PFSK-1 (cell line): ENCODE measurements at regions not wholly inside any gene's neighbourhood (a gene's known extent, or its start where the extent isn't known, plus 50 kb on each side); places are given as distances from the start of the nearest gene placed in this dataset.

Experiments used
- FOXP2 ChIP-seq: optimal IDR thresholded peaks from 2 replicates; pipeline ENCODE3; 2011; ENCODE audit warnings: borderline replicate concordance, control low read depth, inconsistent platforms; ENCODE audit not compliant: insufficient read depth; ENCODE audit errors: extremely low read length, extremely low read depth
- POLR2AphosphoS5 ChIP-seq: IDR thresholded peaks from 2 replicates; pipeline ENCODE4 v1.6.1; 2012; ENCODE audit warnings: low read depth, mild to moderate bottlenecking, control low read depth, low read length, moderate library complexity
- SIN3A ChIP-seq: IDR thresholded peaks from 2 replicates; pipeline ENCODE4 v1.6.1; 2012; ENCODE audit warnings: mild to moderate bottlenecking, low read length, moderate library complexity, borderline replicate concordance; ENCODE audit not compliant: insufficient read depth
- TAF1 ChIP-seq: IDR thresholded peaks from 2 replicates; pipeline ENCODE4 v1.6.1; 2012; ENCODE audit warnings: low read length, control low read depth, borderline replicate concordance; ENCODE audit not compliant: insufficient read depth
- TF ChIP-seq, protein P1 (sequence below), 2 experiments: IDR thresholded peaks; 2 replicates each; pipeline versions ENCODE4 v1.6.1 to v1.8.0; 2011 to 2012; ENCODE audit warnings: low read depth in 2 of 2, low read length in 2 of 2, control low read depth in 1 of 2, inconsistent platforms in 1 of 2, mild to moderate bottlenecking in 1 of 2, moderate library complexity in 1 of 2; ENCODE audit not compliant: insufficient read depth in 1 of 2

DNA sequence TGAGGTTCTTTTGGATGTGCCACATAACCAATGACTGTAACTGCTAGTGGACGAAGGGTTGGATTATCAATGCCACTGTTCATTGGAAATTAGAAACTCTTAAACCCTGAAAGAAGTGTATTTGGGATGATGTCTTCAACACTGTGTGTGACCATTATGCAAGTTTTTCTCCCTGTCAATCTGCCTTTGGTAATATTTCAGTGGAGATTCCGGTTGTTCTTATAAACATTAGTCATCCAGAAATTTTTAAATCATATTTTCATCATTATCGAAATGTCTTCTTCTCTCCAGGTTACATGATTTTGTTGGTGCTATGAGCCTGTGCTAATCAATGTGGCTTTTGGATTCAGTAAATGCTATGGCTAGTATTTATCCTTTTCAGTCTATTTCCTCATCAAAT is 61.7 kb upstream of the KLF6 start:
- TF ChIP-seq, protein P1, sequence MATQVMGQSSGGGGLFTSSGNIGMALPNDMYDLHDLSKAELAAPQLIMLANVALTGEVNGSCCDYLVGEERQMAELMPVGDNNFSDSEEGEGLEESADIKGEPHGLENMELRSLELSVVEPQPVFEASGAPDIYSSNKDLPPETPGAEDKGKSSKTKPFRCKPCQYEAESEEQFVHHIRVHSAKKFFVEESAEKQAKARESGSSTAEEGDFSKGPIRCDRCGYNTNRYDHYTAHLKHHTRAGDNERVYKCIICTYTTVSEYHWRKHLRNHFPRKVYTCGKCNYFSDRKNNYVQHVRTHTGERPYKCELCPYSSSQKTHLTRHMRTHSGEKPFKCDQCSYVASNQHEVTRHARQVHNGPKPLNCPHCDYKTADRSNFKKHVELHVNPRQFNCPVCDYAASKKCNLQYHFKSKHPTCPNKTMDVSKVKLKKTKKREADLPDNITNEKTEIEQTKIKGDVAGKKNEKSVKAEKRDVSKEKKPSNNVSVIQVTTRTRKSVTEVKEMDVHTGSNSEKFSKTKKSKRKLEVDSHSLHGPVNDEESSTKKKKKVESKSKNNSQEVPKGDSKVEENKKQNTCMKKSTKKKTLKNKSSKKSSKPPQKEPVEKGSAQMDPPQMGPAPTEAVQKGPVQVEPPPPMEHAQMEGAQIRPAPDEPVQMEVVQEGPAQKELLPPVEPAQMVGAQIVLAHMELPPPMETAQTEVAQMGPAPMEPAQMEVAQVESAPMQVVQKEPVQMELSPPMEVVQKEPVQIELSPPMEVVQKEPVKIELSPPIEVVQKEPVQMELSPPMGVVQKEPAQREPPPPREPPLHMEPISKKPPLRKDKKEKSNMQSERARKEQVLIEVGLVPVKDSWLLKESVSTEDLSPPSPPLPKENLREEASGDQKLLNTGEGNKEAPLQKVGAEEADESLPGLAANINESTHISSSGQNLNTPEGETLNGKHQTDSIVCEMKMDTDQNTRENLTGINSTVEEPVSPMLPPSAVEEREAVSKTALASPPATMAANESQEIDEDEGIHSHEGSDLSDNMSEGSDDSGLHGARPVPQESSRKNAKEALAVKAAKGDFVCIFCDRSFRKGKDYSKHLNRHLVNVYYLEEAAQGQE (IDR thresholded peaks at IDR 0.05; ENCODE audit: insufficient read depth in 1 of 2, low read depth in 2 of 2, low read length in 2 of 2): no peak
- no peak for TF ChIP-seq SIN3A

DNA sequence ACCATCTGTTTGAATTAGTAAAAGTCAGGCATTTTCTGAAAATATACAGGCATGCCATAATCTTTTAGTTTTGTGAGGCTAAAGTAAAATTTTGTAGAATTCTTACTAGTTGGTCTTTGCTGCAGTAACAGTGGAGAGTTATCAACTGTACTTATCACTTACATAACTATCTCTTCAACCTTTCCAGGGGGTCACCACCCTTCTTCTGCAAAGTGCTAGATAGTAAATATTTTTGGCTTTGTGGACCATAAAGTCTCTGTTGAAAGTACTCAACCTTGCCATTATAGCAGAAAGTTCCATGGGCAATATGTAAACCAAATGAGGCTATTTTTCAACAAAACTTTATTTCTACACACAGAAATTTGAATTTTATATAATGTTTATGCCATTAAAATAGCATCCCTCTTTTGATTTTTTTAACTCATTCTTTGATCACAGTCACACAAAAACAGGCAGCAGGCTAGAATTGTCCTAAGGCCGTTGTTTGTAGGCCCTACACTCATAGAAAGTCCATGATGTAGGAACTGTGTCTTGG is 59.5 kb upstream of the KLF6 start:
- TF ChIP-seq SIN3A (no peak), FOXP2 (no peak), TAF1 (no peak), POLR2AphosphoS5 (no peak)
- TF ChIP-seq, protein P1 (IDR thresholded peaks at IDR 0.05; ENCODE audit: insufficient read depth in 1 of 2, low read depth in 2 of 2, low read length in 2 of 2): no peak

DNA sequence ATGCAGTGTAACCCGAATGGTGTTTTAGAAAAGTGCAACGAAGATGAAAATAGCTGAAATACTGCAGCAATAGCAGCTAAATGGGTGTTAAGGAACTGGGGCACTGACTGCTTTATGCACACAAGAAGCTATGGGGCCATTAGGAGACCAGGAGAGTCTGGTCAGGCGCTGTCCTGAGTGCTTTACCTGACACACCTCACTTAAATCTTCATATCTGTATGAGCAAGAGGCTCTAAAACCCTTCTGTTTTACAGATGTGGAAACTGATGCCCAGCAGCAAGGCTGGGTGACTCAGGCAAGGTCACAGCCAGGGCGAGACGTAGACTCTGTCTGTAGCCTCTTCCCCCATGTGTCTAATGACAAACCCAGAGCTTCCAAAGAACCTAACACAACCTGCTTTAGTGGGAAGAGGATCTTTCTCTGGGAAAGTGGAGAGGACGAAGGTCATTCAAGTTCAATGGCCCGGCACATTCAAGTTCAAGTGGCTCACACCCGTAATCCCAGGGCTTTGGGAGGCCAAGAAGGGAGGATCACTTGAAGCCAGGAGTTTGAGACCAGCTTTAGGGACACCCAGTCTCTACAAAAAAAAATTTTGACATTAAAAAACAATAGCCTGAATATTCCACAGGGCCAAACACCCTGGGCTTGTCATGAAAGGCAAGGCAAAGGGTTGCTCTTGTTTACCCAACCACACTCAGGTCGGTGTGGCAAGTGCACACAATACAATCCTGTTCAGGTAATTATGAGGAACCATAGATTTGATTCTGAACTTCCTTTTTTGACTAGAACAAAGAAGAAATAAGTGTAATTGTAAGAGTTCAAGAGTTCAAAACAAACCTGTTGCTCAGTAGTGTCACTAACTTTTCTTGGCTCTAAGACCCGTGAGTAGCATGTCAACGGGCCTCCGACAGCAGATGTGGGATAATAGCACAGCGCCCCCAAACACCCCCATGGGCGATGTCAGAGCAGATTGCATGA is 53.7 kb upstream of the KLF6 start:
- no peak for TF ChIP-seq TAF1
- no peak for TF ChIP-seq POLR2AphosphoS5
- TF ChIP-seq FOXP2: no peak
- TF ChIP-seq, protein P1 (IDR thresholded peaks at IDR 0.05; ENCODE audit: insufficient read depth in 1 of 2, low read depth in 2 of 2, low read length in 2 of 2): no peak
- TF ChIP-seq SIN3A: no peak

DNA sequence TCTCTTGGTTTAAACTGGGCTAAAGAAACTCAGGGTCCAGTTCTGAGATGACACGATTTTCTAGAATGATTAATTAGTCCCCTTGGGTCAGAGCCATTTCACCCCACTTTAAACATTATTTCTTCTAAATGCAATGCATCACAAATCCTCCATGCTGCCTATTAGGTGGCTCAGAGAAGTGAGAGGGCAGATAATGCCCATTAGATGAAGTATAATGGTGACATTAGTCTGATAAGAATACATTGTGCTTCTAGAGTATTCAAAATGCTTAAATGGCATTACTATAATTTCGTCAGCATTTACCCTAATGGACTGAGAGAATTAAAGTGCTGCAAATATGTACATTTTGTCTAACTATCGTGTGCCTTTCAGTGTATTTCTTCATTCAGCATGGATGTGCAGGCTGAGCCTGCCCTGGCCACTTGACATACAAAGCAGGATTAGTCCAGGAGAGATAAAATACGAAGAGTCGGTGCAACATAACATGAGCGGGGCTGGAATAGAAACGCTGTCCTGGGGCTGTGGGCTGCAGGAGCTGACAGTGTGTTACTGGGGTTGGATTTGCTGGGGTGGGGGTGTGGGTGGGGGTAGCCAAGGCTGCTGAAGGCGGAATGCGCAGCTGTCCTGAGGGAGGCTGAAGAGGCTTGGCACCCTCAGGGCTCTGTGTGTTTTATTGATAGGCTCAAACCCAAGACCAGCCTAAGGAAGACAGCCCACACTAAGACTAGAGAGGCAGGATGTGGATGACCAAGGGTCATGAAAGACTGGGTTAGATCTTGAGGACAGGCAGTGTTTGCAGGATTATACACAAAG is 52.8 kb upstream of the KLF6 start:
- no peak for TF ChIP-seq TAF1
- TF ChIP-seq, protein P1 (IDR thresholded peaks at IDR 0.05; ENCODE audit: insufficient read depth in 1 of 2, low read depth in 2 of 2, low read length in 2 of 2): no peak
- no peak for TF ChIP-seq POLR2AphosphoS5
- no peak for TF ChIP-seq FOXP2
- no peak for TF ChIP-seq SIN3A
